ENCODE measurements at regions not wholly inside any gene's neighbourhood (a gene's known extent, or its start where the extent isn't known, plus 50 kb on each side); places are given as distances from the start of the nearest gene placed in this dataset.

GRCh38 chr21:36214561-36214960 is 57.9 kb downstream of the DOP1B start:
- Histone ChIP-seq H4K20me1 (ENCODE audit: insufficient read depth, low read length, poor library complexity, severe bottlenecking) (no peaks in the 10 kb centered on the region), H3K9me2 (replicated peaks; ENCODE audit: low read depth, low read length) (no peaks in the 10 kb centered on the region), H3K9me3 (ENCODE audit: insufficient read depth, low read depth, low read length) (no peaks in the 10 kb centered on the region), H3K4me3 (ENCODE audit: low read length, poor library complexity, severe bottlenecking) (no peak overlapping the region), H3K36me3 (ENCODE audit: insufficient read depth, low read length) (peaks cover 8% of the 10 kb centered on the region; the same call in 1 of the 2 replicates), H3K27me3 (ENCODE audit: insufficient read depth, low read length, poor library complexity, severe bottlenecking) (no peaks in the 10 kb centered on the region), H3F3A (ENCODE audit: low read depth) (no peaks in the 10 kb centered on the region), H2AFZ (ENCODE audit: low read length) (no peak overlapping the region), H3K9ac (ENCODE audit: low read depth, low read length, poor library complexity, severe bottlenecking) (no peak overlapping the region), H3K4me1 (ENCODE audit: insufficient read depth, low read length, poor library complexity, severe bottlenecking) (no peaks in the 10 kb centered on the region), H3K4me2 (ENCODE audit: low read depth, low read length, poor library complexity, severe bottlenecking) (no peak overlapping the region), H3K79me2 (ENCODE audit: insufficient read depth, low read length) (no peaks in the 10 kb centered on the region)
- TF ChIP-seq EZH2phosphoT487 (IDR thresholded peaks at IDR 0.05; ENCODE audit: borderline replicate concordance) (no peak), CTCF (conservative IDR thresholded peaks at IDR 0.05; ENCODE audit: low read length) (no peak)

GRCh38 chr21:36217743-36218142 is 61.1 kb downstream of the DOP1B start:
- H3K27me3 ChIP-seq (ENCODE audit: insufficient read depth, low read length, poor library complexity, severe bottlenecking) = no peaks in the 10 kb centered on the region
- no peak overlapping the region for H2AFZ ChIP-seq (ENCODE audit: low read length)
- no peaks in the 10 kb centered on the region for H3K79me2 ChIP-seq (ENCODE audit: insufficient read depth, low read length)
- H3K4me3 ChIP-seq (ENCODE audit: low read length, poor library complexity, severe bottlenecking) = no peak overlapping the region
- no peaks in the 10 kb centered on the region for H3K9me2 ChIP-seq (replicated peaks; ENCODE audit: low read depth, low read length)
- no peaks in the 10 kb centered on the region for H3K4me1 ChIP-seq (ENCODE audit: insufficient read depth, low read length, poor library complexity, severe bottlenecking)
- H3K9me3 ChIP-seq (ENCODE audit: insufficient read depth, low read depth, low read length) = no peaks in the 10 kb centered on the region
- H3K36me3 ChIP-seq (ENCODE audit: insufficient read depth, low read length) = no peaks in the 10 kb centered on the region; the same call in 1 of the 2 replicates
- no peaks in the 10 kb centered on the region for H4K20me1 ChIP-seq (ENCODE audit: insufficient read depth, low read length, poor library complexity, severe bottlenecking)
- no peak overlapping the region for H3K9ac ChIP-seq (ENCODE audit: low read depth, low read length, poor library complexity, severe bottlenecking)
- no peaks in the 10 kb centered on the region for H3F3A ChIP-seq (ENCODE audit: low read depth)
- TF ChIP-seq EZH2phosphoT487 (IDR thresholded peaks at IDR 0.05; ENCODE audit: borderline replicate concordance) (no peak), CTCF (conservative IDR thresholded peaks at IDR 0.05; ENCODE audit: low read length) (no peak)
- no peak overlapping the region for H3K4me2 ChIP-seq (ENCODE audit: low read depth, low read length, poor library complexity, severe bottlenecking)

- no peak overlapping the region for H3K4me2 ChIP-seq (ENCODE audit: low read depth, low read length, poor library complexity, severe bottlenecking)
- no peaks in the 10 kb centered on the region for H4K20me1 ChIP-seq (ENCODE audit: insufficient read depth, low read length, poor library complexity, severe bottlenecking)
- TF ChIP-seq CTCF (conservative IDR thresholded peaks at IDR 0.05; ENCODE audit: low read length) (no peak), EZH2phosphoT487 (IDR thresholded peaks at IDR 0.05; ENCODE audit: borderline replicate concordance) (no peak)
- H3K9ac ChIP-seq (ENCODE audit: low read depth, low read length, poor library complexity, severe bottlenecking) = no peak overlapping the region
- no peaks in the 10 kb centered on the region for H3K9me2 ChIP-seq (replicated peaks; ENCODE audit: low read depth, low read length)
- H3K9me3 ChIP-seq (ENCODE audit: insufficient read depth, low read depth, low read length) = no peaks in the 10 kb centered on the region
- no peaks in the 10 kb centered on the region for H3K79me2 ChIP-seq (ENCODE audit: insufficient read depth, low read length)
- no peaks in the 10 kb centered on the region for H3K27me3 ChIP-seq (ENCODE audit: insufficient read depth, low read length, poor library complexity, severe bottlenecking)
- H2AFZ ChIP-seq (ENCODE audit: low read length) = no peak overlapping the region
- no peaks in the 10 kb centered on the region for H3F3A ChIP-seq (ENCODE audit: low read depth)
- H3K4me1 ChIP-seq (ENCODE audit: insufficient read depth, low read length, poor library complexity, severe bottlenecking) = no peaks in the 10 kb centered on the region
- H3K36me3 ChIP-seq (ENCODE audit: insufficient read depth, low read length) = no peaks in the 10 kb centered on the region; the same call in 1 of the 2 replicates
- H3K4me3 ChIP-seq (ENCODE audit: low read length, poor library complexity, severe bottlenecking) = no peak overlapping the region
These were observed 62.1 kb downstream of the DOP1B start for GRCh38 chr21:36218691-36219090.
